IPS-20b (cell line): ENCODE measurements at regions not wholly inside any gene's neighbourhood (a gene's known extent, or its start where the extent isn't known, plus 50 kb on each side); places are given as distances from the start of the nearest gene placed in this dataset.

Source experiments
- H3K27ac ChIP-seq: one replicate; pipeline ENCODE4 v1.5.1; 2013; ENCODE audit warnings: low read length
- H3K27me3 ChIP-seq: 2 replicates; pipeline ENCODE4 v1.6.1; 2013; ENCODE audit warnings: mild to moderate bottlenecking, low read length, inconsistent platforms; ENCODE audit not compliant: insufficient read depth
- H3K36me3 ChIP-seq: 2 replicates; pipeline ENCODE4 v1.6.1; 2013; ENCODE audit warnings: low read depth, mild to moderate bottlenecking, inconsistent platforms, low read length, moderate library complexity; ENCODE audit not compliant: insufficient read depth
- H3K4me1 ChIP-seq: 2 replicates; pipeline ENCODE4 v1.6.1; 2013; ENCODE audit warnings: mild to moderate bottlenecking, control low read depth, inconsistent platforms, low read length, moderate library complexity; ENCODE audit not compliant: insufficient read depth
- H3K4me3 ChIP-seq: 2 replicates; pipeline ENCODE4 v1.5.1; 2013; ENCODE audit warnings: mild to moderate bottlenecking, low read length, inconsistent platforms
- H3K9ac ChIP-seq: 2 replicates; pipeline ENCODE4 v1.6.1; 2013; ENCODE audit warnings: low read depth, mild to moderate bottlenecking, inconsistent platforms, low read length, moderate library complexity
- H3K9me3 ChIP-seq: 2 replicates; pipeline ENCODE4 v1.6.1; 2013; ENCODE audit warnings: mild to moderate bottlenecking, low read depth, low read length, inconsistent platforms; ENCODE audit not compliant: insufficient read depth

DNA sequence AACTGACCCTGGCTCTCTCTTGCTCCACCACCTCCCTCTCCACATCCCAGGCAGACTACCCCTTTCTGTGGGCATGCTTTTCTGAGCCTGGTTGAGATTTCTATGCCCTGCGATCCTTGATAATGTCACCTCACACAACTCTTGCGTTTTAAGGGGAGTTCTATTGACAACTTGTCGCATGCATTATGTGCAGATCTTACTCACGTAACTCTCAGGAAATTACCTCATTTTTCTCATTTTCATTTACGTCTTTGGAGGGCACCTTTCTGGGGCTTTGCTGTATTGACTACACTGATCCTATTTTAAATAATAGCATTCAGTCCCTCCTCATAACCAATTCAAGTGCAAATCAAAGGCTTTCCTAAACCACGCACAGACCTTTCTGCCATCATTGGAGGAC is 140.4 kb upstream of the WWC1 start:
- H3K4me1 ChIP-seq: peaks cover 18% of the 10 kb centered on the region
- no peak overlapping the region for H3K9ac ChIP-seq
- no peak overlapping the region for H3K4me3 ChIP-seq
- no peak overlapping the region for H3K27ac ChIP-seq
- H3K27me3 ChIP-seq: no peaks in the 10 kb centered on the region
- H3K9me3 ChIP-seq: no peaks in the 10 kb centered on the region
- H3K36me3 ChIP-seq: no peaks in the 10 kb centered on the region

DNA sequence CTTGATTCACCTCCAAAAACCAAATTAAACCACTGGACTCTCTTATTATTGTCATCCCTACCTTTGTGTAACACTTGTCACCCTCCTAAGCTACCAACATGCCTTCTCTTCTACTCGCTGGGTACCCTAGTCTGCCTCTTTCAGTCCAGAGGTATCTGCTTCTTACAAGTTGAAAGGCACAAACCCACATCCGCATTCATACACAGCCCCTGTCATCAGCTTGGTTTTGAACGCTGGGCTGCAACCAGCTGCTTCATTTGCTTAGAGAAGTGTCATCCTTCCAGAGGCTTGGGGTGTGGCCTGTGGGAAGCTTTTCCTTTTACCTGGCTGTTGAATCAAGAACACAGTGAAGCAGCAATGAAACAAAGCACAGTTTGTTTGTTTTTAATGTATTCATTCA is 138.8 kb upstream of the WWC1 start:
- H3K4me1 ChIP-seq: peaks cover 13% of the 10 kb centered on the region
- no peaks in the 10 kb centered on the region for H3K36me3 ChIP-seq
- H3K9ac ChIP-seq: no peak overlapping the region
- no peaks in the 10 kb centered on the region for H3K27me3 ChIP-seq
- no peak overlapping the region for H3K27ac ChIP-seq
- H3K9me3 ChIP-seq: no peaks in the 10 kb centered on the region
- H3K4me3 ChIP-seq: no peak overlapping the region

DNA sequence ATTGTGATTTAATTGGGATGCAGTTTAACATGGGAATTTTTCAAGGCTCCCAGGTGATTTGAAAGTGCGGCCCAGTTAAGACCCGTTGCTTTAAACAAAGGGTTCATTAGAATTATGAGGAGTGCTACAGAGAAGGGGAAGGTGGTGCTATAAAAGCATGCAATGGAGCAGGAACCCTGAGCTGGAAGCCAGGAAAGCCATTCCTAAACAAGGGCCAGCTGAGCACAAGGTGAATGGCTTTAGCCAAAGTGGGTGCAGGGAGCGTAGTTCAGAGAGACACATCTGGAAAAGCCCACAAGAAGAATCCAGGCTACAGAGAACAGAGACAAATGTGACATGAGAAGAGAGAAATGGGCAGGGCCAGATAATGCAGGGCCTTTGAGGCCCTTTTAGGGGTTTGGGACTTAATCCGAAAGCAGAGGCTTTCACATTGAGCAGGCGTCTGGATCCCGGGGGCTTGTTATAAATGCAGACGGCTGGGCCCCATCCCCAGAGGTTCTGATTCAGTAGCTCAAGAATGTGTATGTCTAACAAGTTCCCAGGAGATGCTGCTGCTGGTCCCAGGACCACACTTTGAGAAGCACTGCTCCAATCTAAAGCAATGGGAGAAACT is 138.1 kb upstream of the WWC1 start:
- no peaks in the 10 kb centered on the region for H3K9me3 ChIP-seq
- H3K4me1 ChIP-seq: peaks cover 6% of the 10 kb centered on the region; the same call in 1 of the 2 replicates
- no peak overlapping the region for H3K27ac ChIP-seq
- H3K27me3 ChIP-seq: no peaks in the 10 kb centered on the region
- H3K4me3 ChIP-seq: no peak overlapping the region
- no peak overlapping the region for H3K9ac ChIP-seq
- H3K36me3 ChIP-seq: no peaks in the 10 kb centered on the region

DNA sequence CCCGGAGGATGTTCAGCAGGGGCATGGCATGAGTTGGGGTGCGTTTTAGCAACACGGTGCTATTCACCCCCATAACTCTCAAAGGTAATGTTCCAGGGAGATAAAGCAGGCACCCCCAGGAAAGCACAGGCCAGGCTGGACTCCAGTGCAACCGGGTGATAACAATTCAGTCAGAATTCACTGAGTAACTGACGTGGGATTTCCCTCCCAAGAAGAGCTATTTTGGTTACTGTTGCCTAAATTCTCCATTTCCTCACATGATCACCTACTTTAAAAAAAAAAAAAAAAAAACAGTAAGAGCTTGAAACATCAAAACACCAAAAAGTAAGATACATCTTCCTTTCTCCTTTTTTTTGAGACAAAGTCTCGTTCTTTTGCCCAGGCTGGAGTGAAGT is 137.6 kb upstream of the WWC1 start:
- H3K36me3 ChIP-seq: no peaks in the 10 kb centered on the region
- H3K4me1 ChIP-seq: peaks cover 5% of the 10 kb centered on the region; the same call in 1 of the 2 replicates
- H3K9ac ChIP-seq: no peak overlapping the region
- no peak overlapping the region for H3K4me3 ChIP-seq
- H3K9me3 ChIP-seq: no peaks in the 10 kb centered on the region
- H3K27ac ChIP-seq: no peak overlapping the region
- no peaks in the 10 kb centered on the region for H3K27me3 ChIP-seq

DNA sequence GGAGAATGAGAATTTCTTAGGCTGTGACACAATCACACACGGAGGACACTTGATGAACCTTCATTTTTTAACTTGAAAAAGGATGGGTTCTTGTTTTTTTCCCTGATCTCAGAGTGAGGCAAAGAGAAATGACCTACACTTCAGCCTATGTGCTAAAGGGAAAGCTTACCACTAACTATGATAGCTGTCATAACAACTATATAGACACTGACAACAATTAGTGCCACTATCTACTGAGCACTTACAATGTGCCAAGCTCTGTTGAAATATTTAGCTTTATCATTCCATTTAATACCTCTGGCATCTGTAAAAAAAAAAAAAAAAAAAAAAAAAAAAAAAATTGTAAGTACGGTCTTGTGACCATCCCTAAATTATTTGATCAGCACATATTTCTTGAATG is 135.9 kb upstream of the WWC1 start:
- no peaks in the 10 kb centered on the region for H3K9me3 ChIP-seq
- no peak overlapping the region for H3K27ac ChIP-seq
- H3K36me3 ChIP-seq: no peaks in the 10 kb centered on the region
- no peak overlapping the region for H3K4me3 ChIP-seq
- H3K9ac ChIP-seq: no peak overlapping the region
- no peaks in the 10 kb centered on the region for H3K27me3 ChIP-seq
- peaks cover 8% of the 10 kb centered on the region; the same call in 1 of the 2 replicates for H3K4me1 ChIP-seq

DNA sequence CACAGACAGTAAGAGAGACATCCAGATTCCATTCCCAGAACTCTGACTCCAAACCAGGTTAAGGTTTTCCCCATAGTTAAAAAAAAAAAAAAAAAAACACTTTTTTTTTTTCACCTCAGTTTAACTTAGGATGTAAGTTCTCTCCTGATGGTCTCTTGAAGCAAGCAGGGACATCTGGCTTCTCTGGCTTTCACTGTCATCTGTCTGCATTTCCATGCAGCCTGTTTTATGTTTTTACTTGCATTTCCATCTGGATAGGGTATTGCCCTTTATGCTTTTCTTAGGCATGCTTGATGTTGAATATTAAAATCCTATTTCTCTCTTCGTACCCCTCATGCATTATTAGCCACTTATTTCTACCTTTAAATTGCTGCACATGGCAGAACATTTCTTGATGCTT is 135.3 kb upstream of the WWC1 start:
- Histone ChIP-seq H3K9ac (no peak overlapping the region), H3K9me3 (no peaks in the 10 kb centered on the region), H3K27me3 (no peaks in the 10 kb centered on the region), H3K36me3 (no peaks in the 10 kb centered on the region), H3K4me1 (peaks cover 8% of the 10 kb centered on the region; the same call in 1 of the 2 replicates), H3K4me3 (no peak overlapping the region), H3K27ac (no peak overlapping the region)

DNA sequence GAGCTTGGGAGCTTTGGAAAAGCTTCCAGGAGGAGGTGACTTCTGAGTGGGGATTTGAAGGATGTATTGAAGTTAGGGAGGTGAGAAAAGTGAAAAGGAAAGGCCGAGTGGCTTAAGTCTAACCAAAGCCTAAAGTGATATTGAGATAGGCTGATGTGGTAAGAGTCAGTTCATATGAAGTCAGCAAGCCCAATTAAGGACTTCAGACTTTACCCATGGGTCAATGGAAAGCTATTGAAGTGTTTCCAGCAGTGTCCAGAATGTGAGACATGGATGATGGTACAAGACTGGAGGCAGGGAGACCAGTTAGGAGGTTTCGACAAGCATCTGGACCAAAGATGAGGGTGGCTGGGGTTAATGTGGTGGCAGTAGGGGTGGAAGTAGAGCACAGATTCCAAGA is 134.3 kb upstream of the WWC1 start:
- Histone ChIP-seq H3K27me3 (no peaks in the 10 kb centered on the region), H3K4me1 (peaks cover 8% of the 10 kb centered on the region; the same call in 1 of the 2 replicates), H3K4me3 (no peak overlapping the region), H3K9ac (no peak overlapping the region), H3K27ac (no peak overlapping the region), H3K9me3 (no peaks in the 10 kb centered on the region), H3K36me3 (no peaks in the 10 kb centered on the region)

DNA sequence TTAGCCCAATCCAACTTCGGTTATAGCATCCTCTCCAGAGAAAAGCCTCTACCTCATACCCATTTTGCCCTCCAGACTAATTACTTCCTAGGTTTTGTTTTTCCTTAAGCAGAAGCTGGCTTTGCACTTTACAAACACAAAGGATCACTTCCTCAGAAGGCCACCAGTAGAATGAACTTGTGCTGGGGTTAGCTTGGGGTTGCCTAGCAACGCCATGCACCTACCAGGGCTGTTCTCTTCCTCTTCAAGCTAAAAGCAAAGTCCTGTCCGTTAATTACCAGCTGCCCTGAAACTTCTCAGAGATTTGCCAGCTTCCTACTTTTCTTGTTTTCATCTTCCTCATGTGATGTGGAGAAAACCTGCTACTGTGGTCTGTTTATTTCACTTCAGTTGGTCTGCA is 132.0 kb upstream of the WWC1 start:
- H3K4me1 ChIP-seq: peaks cover 8% of the 10 kb centered on the region; the same call in 1 of the 2 replicates
- no peaks in the 10 kb centered on the region for H3K9me3 ChIP-seq
- no peaks in the 10 kb centered on the region for H3K27me3 ChIP-seq
- no peak overlapping the region for H3K9ac ChIP-seq
- no peak overlapping the region for H3K4me3 ChIP-seq
- H3K27ac ChIP-seq: no peak overlapping the region
- H3K36me3 ChIP-seq: no peaks in the 10 kb centered on the region

DNA sequence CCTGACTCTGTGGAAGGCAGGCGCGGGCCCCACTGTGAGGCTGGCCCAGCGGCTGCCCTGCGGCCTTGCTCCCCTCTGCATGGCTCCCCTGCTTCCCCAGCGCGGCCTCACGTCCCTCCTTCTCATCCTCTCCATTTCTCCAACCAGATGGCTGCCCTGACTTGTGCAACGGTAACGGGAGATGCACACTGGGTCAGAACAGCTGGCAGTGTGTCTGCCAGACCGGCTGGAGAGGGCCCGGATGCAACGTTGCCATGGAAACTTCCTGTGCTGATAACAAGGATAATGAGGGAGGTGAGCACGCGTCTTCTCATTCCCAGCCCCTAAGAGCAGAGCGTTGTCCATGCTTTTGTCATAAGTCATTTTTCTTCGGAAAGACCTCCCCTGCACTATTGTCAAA is 129.0 kb upstream of the WWC1 start:
- no peak overlapping the region for H3K4me3 ChIP-seq
- peaks cover 22% of the 10 kb centered on the region; the same call in 1 of the 2 replicates for H3K4me1 ChIP-seq
- H3K9me3 ChIP-seq: no peaks in the 10 kb centered on the region
- no peak overlapping the region for H3K27ac ChIP-seq
- no peak overlapping the region for H3K9ac ChIP-seq
- no peaks in the 10 kb centered on the region for H3K36me3 ChIP-seq
- no peaks in the 10 kb centered on the region for H3K27me3 ChIP-seq

DNA sequence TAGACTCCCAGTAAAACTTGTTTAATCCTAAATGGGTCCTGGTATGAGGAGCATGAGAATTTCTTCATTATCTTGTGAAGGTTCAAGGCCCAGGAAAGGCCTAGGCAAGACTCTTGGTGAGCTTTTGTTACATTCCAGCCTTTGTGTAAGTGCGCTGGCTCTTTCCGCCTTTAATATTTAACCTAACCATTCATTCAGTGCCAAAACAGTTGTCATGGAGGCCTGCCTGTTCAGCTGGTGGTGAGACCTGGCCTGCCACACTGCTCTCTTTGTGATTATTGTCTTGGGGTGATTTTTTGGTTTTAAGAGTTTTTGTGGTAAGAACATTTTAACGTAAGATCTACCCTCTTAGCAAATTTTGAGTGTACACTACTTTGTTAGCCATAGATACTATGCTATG is 127.5 kb upstream of the WWC1 start:
- H3K9me3 ChIP-seq: no peaks in the 10 kb centered on the region
- H3K27me3 ChIP-seq: no peaks in the 10 kb centered on the region
- H3K36me3 ChIP-seq: no peaks in the 10 kb centered on the region
- no peak overlapping the region for H3K4me3 ChIP-seq
- H3K4me1 ChIP-seq: peaks cover 22% of the 10 kb centered on the region; the same call in 1 of the 2 replicates
- H3K9ac ChIP-seq: no peak overlapping the region
- H3K27ac ChIP-seq: no peak overlapping the region

DNA sequence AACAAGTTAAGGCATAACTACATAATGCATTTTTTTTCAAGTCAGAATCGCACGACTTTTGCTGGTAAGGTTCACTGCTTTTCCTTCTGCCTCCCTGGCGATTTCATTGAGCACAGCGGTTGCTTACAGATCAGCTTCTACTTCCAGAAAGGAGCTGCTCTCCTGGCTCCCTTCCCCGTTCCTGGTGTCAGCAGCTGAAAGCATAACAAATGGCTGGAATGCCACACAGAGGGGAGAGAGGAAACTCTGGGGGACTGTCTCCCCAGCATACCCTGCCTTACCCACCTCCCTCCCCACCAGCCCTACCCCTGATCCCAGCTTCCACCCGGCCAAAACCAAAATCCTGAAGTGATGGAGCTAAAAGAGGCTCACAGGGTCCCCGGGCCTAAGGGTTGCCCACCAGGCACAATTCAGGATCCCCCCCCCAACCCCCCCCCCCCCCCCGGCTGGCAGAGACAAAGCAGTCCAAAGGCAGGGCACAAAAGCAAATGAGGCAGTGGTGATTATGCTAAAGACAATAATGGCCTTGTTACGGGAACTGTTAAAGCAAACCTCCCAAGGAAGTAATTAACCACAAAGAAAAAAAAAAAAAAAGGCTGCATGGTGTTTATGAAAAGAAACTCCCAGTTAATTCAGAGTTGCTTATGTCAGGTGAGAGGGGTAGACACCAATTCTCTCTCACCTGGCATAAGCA is 126.1 kb upstream of the WWC1 start:
- Histone ChIP-seq H3K9ac (peak overlapping the region; percentile 13; the same call in 1 of the 2 replicates), H3K27ac (no peak overlapping the region), H3K27me3 (no peaks in the 10 kb centered on the region), H3K36me3 (no peaks in the 10 kb centered on the region), H3K9me3 (no peaks in the 10 kb centered on the region), H3K4me1 (peaks cover 19% of the 10 kb centered on the region; the same call in 1 of the 2 replicates), H3K4me3 (peak overlapping the region; percentile 33)

DNA sequence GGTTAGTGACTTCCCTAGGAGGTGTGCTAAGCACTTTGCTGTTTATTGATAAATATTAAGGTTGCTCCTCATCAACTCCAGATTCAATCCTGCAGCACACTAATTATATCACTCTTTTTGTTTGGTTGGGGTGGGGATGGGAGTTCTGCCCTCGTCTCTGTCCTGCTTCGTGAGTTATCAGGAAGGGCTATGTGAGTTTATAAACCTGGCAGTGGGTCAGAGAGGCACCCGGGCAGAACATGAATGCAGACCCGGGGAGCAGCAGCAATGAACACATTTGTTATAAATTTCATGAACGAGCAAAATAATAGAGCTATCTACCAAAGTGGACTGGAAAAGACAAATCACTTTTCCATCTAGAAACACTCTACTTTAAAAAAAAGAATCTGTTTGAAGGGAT is 125.5 kb upstream of the WWC1 start:
- no peaks in the 10 kb centered on the region for H3K27me3 ChIP-seq
- H3K9me3 ChIP-seq: no peaks in the 10 kb centered on the region
- peak overlapping the region; percentile 13; the same call in 1 of the 2 replicates for H3K9ac ChIP-seq
- no peak overlapping the region for H3K27ac ChIP-seq
- H3K4me1 ChIP-seq: peaks cover 19% of the 10 kb centered on the region; the same call in 1 of the 2 replicates
- no peaks in the 10 kb centered on the region for H3K36me3 ChIP-seq
- H3K4me3 ChIP-seq: no peak overlapping the region
